ENCODE measurements at regions not wholly inside any gene's neighbourhood (a gene's known extent, or its start where the extent isn't known, plus 50 kb on each side); places are given as distances from the start of the nearest gene placed in this dataset.

DNA sequence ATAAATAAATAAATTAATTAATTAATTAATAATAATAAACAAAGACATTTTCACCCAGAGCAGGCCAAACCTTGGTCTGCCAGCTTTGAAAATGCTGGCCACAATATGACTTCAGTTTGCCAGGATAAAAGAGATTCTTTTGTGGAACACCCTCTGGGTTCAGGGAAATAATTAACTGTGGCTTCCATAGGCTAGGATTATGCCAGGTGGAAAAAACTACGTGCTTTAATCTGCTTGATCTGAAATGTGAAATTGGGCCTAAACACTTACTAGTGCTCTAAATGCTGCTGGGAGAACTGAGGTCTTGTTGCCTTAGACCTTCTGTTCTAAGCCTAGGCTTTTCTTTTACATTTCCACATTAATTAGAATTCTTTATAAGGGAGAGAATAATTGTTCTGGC, 650.0 kb downstream of the DIAPH3 start:
- TF ChIP-seq, protein P1, sequence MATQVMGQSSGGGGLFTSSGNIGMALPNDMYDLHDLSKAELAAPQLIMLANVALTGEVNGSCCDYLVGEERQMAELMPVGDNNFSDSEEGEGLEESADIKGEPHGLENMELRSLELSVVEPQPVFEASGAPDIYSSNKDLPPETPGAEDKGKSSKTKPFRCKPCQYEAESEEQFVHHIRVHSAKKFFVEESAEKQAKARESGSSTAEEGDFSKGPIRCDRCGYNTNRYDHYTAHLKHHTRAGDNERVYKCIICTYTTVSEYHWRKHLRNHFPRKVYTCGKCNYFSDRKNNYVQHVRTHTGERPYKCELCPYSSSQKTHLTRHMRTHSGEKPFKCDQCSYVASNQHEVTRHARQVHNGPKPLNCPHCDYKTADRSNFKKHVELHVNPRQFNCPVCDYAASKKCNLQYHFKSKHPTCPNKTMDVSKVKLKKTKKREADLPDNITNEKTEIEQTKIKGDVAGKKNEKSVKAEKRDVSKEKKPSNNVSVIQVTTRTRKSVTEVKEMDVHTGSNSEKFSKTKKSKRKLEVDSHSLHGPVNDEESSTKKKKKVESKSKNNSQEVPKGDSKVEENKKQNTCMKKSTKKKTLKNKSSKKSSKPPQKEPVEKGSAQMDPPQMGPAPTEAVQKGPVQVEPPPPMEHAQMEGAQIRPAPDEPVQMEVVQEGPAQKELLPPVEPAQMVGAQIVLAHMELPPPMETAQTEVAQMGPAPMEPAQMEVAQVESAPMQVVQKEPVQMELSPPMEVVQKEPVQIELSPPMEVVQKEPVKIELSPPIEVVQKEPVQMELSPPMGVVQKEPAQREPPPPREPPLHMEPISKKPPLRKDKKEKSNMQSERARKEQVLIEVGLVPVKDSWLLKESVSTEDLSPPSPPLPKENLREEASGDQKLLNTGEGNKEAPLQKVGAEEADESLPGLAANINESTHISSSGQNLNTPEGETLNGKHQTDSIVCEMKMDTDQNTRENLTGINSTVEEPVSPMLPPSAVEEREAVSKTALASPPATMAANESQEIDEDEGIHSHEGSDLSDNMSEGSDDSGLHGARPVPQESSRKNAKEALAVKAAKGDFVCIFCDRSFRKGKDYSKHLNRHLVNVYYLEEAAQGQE (IDR thresholded peaks at IDR 0.05; ENCODE audit: insufficient read depth in 1 of 2, low read depth in 2 of 2, low read length in 2 of 2) = no peak
- TF ChIP-seq POLR2AphosphoS5 (IDR thresholded peaks at IDR 0.05; ENCODE audit: low read depth, low read length) (no peak), SIN3A (IDR thresholded peaks at IDR 0.05; ENCODE audit: borderline replicate concordance, insufficient read depth, low read length) (no peak), TAF1 (IDR thresholded peaks at IDR 0.05; ENCODE audit: borderline replicate concordance, insufficient read depth, low read length) (no peak)
